Mesendoderm (in vitro differentiated cells): ENCODE measurements at regions not wholly inside any gene's neighbourhood (a gene's known extent, or its start where the extent isn't known, plus 50 kb on each side); places are given as distances from the start of the nearest gene placed in this dataset.

Source experiments
- DNase-seq: peaks from one replicate; pipeline ENCODE4 v3.0.0; 2013
- H2AK5ac ChIP-seq: 2 replicates; pipeline ENCODE4 v1.6.1; 2013; ENCODE audit warnings: low read length, inconsistent platforms
- H2BK120ac ChIP-seq: 2 replicates; pipeline ENCODE4 v1.6.1; 2013; ENCODE audit warnings: low read depth, mild to moderate bottlenecking, low read length, moderate library complexity, mixed read lengths
- H2BK15ac ChIP-seq: replicated peaks from 2 replicates; pipeline ENCODE4 v1.6.1; 2013; ENCODE audit warnings: low read depth, mild to moderate bottlenecking, moderate library complexity
- H2BK5ac ChIP-seq: 2 replicates; pipeline ENCODE4 v1.6.1; 2013; ENCODE audit warnings: low read length, inconsistent platforms
- H3K18ac ChIP-seq: 2 replicates; pipeline ENCODE4 v1.6.1; 2013; ENCODE audit warnings: mild to moderate bottlenecking, low read length, mixed read lengths
- H3K23ac ChIP-seq: one replicate; pipeline ENCODE4 v1.6.1; 2013; ENCODE audit warnings: low read length
- H3K27ac ChIP-seq: 2 replicates; pipeline ENCODE4 v1.5.1; 2013; ENCODE audit warnings: low read depth, mild to moderate bottlenecking, inconsistent platforms, low read length, moderate library complexity
- H3K27me3 ChIP-seq: 2 replicates; pipeline ENCODE4 v1.6.1; 2013; ENCODE audit warnings: low read length, control low read depth, mild to moderate bottlenecking, inconsistent platforms; ENCODE audit not compliant: insufficient read depth, poor library complexity
- H3K36me3 ChIP-seq: 2 replicates; pipeline ENCODE4 v1.6.1; 2013; ENCODE audit warnings: low read length, inconsistent platforms; ENCODE audit not compliant: control insufficient read depth, insufficient read depth
- H3K4ac ChIP-seq: one replicate; pipeline ENCODE4 v1.6.1; 2013; ENCODE audit warnings: low read depth, mild to moderate bottlenecking, low read length, moderate library complexity
- H3K4me1 ChIP-seq: 2 replicates; pipeline ENCODE4 v1.6.1; 2013; ENCODE audit warnings: low read depth, low read length, inconsistent platforms; ENCODE audit not compliant: control insufficient read depth
- H3K4me2 ChIP-seq: 2 replicates; pipeline ENCODE4 v1.6.1; 2013; ENCODE audit warnings: low read length
- H3K4me3 ChIP-seq: 2 replicates; pipeline ENCODE4 v1.5.1; 2013; ENCODE audit warnings: mild to moderate bottlenecking, low read length
- H3K56ac ChIP-seq: one replicate; pipeline ENCODE4 v1.6.1; 2013; ENCODE audit warnings: low read length
- H3K79me1 ChIP-seq: 2 replicates; pipeline ENCODE4 v1.6.1; 2013; ENCODE audit warnings: low read length, inconsistent platforms
- H3K79me2 ChIP-seq: 2 replicates; pipeline ENCODE4 v1.6.1; 2013; ENCODE audit warnings: mild to moderate bottlenecking, low read length; ENCODE audit not compliant: control insufficient read depth, insufficient read depth
- H3K9ac ChIP-seq: 2 replicates; pipeline ENCODE4 v1.6.1; 2013; ENCODE audit warnings: low read length, inconsistent platforms
- H4K5ac ChIP-seq: one replicate; pipeline ENCODE4 v1.6.1; 2013; ENCODE audit warnings: low read length
- H4K8ac ChIP-seq: one replicate; pipeline ENCODE4 v1.6.1; 2013; ENCODE audit warnings: low read depth, mild to moderate bottlenecking, control low read depth, low read length, moderate library complexity
- WGBS: extraction: QIAGEN DNeasy Blood & Tissue Kit; methylation state at CpG from one replicate; pipeline ENCODE4 v1.1.7; 2013; ENCODE audit warnings: low lambda C conversion rate, missing lambda C conversion rate; ENCODE audit not compliant: insufficient coverage; ENCODE audit errors: extremely low coverage; 5-methylcytosine and 5-hydroxymethylcytosine counted together

GRCh38 chr9:78505546-78505945 is 208.6 kb downstream of the PSAT1 start:
- no peak for DNase-seq

GRCh38 chr9:78507037-78507436 is 210.1 kb downstream of the PSAT1 start:
- H3K36me3 ChIP-seq: no peaks in the 10 kb centered on the region
- no peak overlapping the region for H3K4ac ChIP-seq
- WGBS: no CpG with 5 or more reads among the region's 5 CpGs
- H2AK5ac ChIP-seq: no peak overlapping the region
- no peak overlapping the region for H2BK5ac ChIP-seq
- no peaks in the 10 kb centered on the region for H3K4me1 ChIP-seq
- no peak overlapping the region for H3K27ac ChIP-seq
- H3K23ac ChIP-seq: no peak overlapping the region
- H3K9ac ChIP-seq: no peak overlapping the region
- no peak overlapping the region for H3K4me3 ChIP-seq
- no peak overlapping the region for H3K56ac ChIP-seq
- H4K8ac ChIP-seq: no peak overlapping the region
- no peak for DNase-seq
- no peaks in the 10 kb centered on the region for H3K79me2 ChIP-seq
- no peaks in the 10 kb centered on the region for H3K79me1 ChIP-seq
- H3K18ac ChIP-seq: no peak overlapping the region
- H2BK15ac ChIP-seq: no peak overlapping the region
- H2BK120ac ChIP-seq: no peak overlapping the region
- no peak overlapping the region for H4K5ac ChIP-seq
- no peak overlapping the region for H3K4me2 ChIP-seq
- no peaks in the 10 kb centered on the region for H3K27me3 ChIP-seq

More at GRCh38 chr9:78505546-78505945, 208.6 kb downstream of the PSAT1 start:
- H3K9ac ChIP-seq: no peak overlapping the region
- H3K36me3 ChIP-seq: no peaks in the 10 kb centered on the region
- H3K4me1 ChIP-seq: no peaks in the 10 kb centered on the region
- no CpG with 5 or more reads among the region's 2 CpGs for WGBS
- no peak overlapping the region for H2BK120ac ChIP-seq
- no peak overlapping the region for H3K4ac ChIP-seq
- no peak overlapping the region for H3K4me3 ChIP-seq
- H3K79me2 ChIP-seq: no peaks in the 10 kb centered on the region
- H2BK5ac ChIP-seq: no peak overlapping the region
- H4K5ac ChIP-seq: no peak overlapping the region
- no peak overlapping the region for H2BK15ac ChIP-seq
- no peak overlapping the region for H3K56ac ChIP-seq
- H2AK5ac ChIP-seq: no peak overlapping the region
- no peak overlapping the region for H3K23ac ChIP-seq
- H3K4me2 ChIP-seq: no peak overlapping the region
- no peaks in the 10 kb centered on the region for H3K27me3 ChIP-seq
- H4K8ac ChIP-seq: no peak overlapping the region
- no peaks in the 10 kb centered on the region for H3K79me1 ChIP-seq
- no peak overlapping the region for H3K18ac ChIP-seq
- no peak overlapping the region for H3K27ac ChIP-seq

GRCh38 chr9:78510035-78510434 is 213.1 kb downstream of the PSAT1 start:
- Histone ChIP-seq H2BK120ac (no peak overlapping the region), H3K4me1 (no peaks in the 10 kb centered on the region), H2AK5ac (no peak overlapping the region), H3K18ac (no peak overlapping the region), H3K4me2 (no peak overlapping the region), H2BK5ac (no peak overlapping the region), H2BK15ac (no peak overlapping the region), H3K23ac (no peak overlapping the region), H3K56ac (no peak overlapping the region), H3K4me3 (no peak overlapping the region), H3K4ac (no peak overlapping the region), H3K9ac (no peak overlapping the region), H3K79me2 (no peaks in the 10 kb centered on the region), H3K36me3 (no peaks in the 10 kb centered on the region), H4K8ac (no peak overlapping the region), H4K5ac (no peak overlapping the region), H3K27me3 (no peaks in the 10 kb centered on the region), H3K79me1 (no peaks in the 10 kb centered on the region), H3K27ac (no peak overlapping the region)
- no peak for DNase-seq
- no CpG with 5 or more reads among the region's 4 CpGs for WGBS

- Histone ChIP-seq H2BK120ac (no peak overlapping the region), H3K9ac (no peak overlapping the region), H3K4me3 (no peak overlapping the region), H3K23ac (no peak overlapping the region), H3K79me2 (no peaks in the 10 kb centered on the region), H3K79me1 (no peaks in the 10 kb centered on the region), H2BK15ac (no peak overlapping the region), H2BK5ac (no peak overlapping the region), H3K56ac (no peak overlapping the region), H4K5ac (no peak overlapping the region), H3K27ac (no peak overlapping the region), H3K4me1 (no peaks in the 10 kb centered on the region), H4K8ac (no peak overlapping the region), H3K18ac (no peak overlapping the region), H3K36me3 (no peaks in the 10 kb centered on the region), H3K4ac (no peak overlapping the region), H2AK5ac (no peak overlapping the region), H3K27me3 (no peaks in the 10 kb centered on the region), H3K4me2 (no peak overlapping the region)
- WGBS: no CpG with 5 or more reads among the region's 1 CpG
- no peak for DNase-seq
Observed at GRCh38 chr9:78515108-78515507, 218.2 kb downstream of the PSAT1 start.

GRCh38 chr9:78519786-78520185 is 222.9 kb downstream of the PSAT1 start:
- no peaks in the 10 kb centered on the region for H3K27me3 ChIP-seq
- H2AK5ac ChIP-seq: no peak overlapping the region
- H3K9ac ChIP-seq: no peak overlapping the region
- DNase-seq: no peak
- H3K4me1 ChIP-seq: no peaks in the 10 kb centered on the region
- H3K23ac ChIP-seq: no peak overlapping the region
- no peak overlapping the region for H2BK5ac ChIP-seq
- no peak overlapping the region for H2BK15ac ChIP-seq
- H3K56ac ChIP-seq: no peak overlapping the region
- H4K5ac ChIP-seq: no peak overlapping the region
- no peaks in the 10 kb centered on the region for H3K79me1 ChIP-seq
- H3K4me3 ChIP-seq: no peak overlapping the region
- no peak overlapping the region for H2BK120ac ChIP-seq
- no peaks in the 10 kb centered on the region for H3K79me2 ChIP-seq
- no peak overlapping the region for H3K18ac ChIP-seq
- no peak overlapping the region for H3K4ac ChIP-seq
- no peak overlapping the region for H3K4me2 ChIP-seq
- no peak overlapping the region for H4K8ac ChIP-seq
- H3K36me3 ChIP-seq: no peaks in the 10 kb centered on the region
- no CpG with 5 or more reads among the region's 4 CpGs for WGBS
- H3K27ac ChIP-seq: no peak overlapping the region

- H3K23ac ChIP-seq: no peak overlapping the region
- H2BK120ac ChIP-seq: no peak overlapping the region
- H2AK5ac ChIP-seq: no peak overlapping the region
- H2BK15ac ChIP-seq: no peak overlapping the region
- H3K79me2 ChIP-seq: no peaks in the 10 kb centered on the region
- H4K8ac ChIP-seq: no peak overlapping the region
- H3K79me1 ChIP-seq: no peaks in the 10 kb centered on the region
- H3K27ac ChIP-seq: no peak overlapping the region
- no peaks in the 10 kb centered on the region for H3K4me1 ChIP-seq
- H4K5ac ChIP-seq: no peak overlapping the region
- no peak overlapping the region for H3K4ac ChIP-seq
- H2BK5ac ChIP-seq: no peak overlapping the region
- H3K27me3 ChIP-seq: no peaks in the 10 kb centered on the region
- DNase-seq: no peak
- no peak overlapping the region for H3K9ac ChIP-seq
- H3K18ac ChIP-seq: no peak overlapping the region
- no peak overlapping the region for H3K56ac ChIP-seq
- H3K4me3 ChIP-seq: no peak overlapping the region
- no peak overlapping the region for H3K4me2 ChIP-seq
- no peaks in the 10 kb centered on the region for H3K36me3 ChIP-seq
Observed at GRCh38 chr9:78521680-78522079, 224.8 kb downstream of the PSAT1 start.
